NT2/D1 (cell line): ENCODE measurements at regions not wholly inside any gene's neighbourhood (a gene's known extent, or its start where the extent isn't known, plus 50 kb on each side); places are given as distances from the start of the nearest gene placed in this dataset.

ENCODE experiments used
- YY1 ChIP-seq: IDR thresholded peaks from 2 replicates; pipeline ENCODE4 v1.6.1; 2011; ENCODE audit not compliant: insufficient read length, insufficient read depth
- ZNF274 ChIP-seq: IDR thresholded peaks from 2 replicates; pipeline ENCODE4 v1.6.1; 2011; ENCODE audit warnings: mild to moderate bottlenecking, low read depth, low read length

DNA sequence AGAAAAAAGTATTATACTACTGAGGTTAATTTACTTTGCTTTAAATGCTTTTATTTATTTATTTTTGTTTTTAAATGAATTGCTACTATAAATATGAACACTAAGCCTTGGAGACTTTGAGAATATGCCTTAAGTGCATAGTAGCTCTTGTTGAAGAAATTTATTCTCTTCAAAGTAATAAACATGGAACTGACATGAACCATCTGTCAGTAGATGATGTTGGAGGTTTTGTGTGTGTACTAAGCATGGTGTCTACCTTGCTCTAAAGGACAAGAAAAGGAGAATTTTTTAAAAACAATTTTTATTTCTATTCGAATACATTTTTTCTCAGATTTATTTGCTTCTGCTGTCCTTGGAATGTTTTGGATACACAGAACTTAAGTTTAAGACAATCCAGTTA lies 81.1 kb upstream of the PDZRN3 start:
- TF ChIP-seq YY1 (no peak), ZNF274 (no peak)
